GM12872 (cell line): ENCODE measurements at regions not wholly inside any gene's neighbourhood (a gene's known extent, or its start where the extent isn't known, plus 50 kb on each side); places are given as distances from the start of the nearest gene placed in this dataset.

Experiments used
- CTCF ChIP-seq: IDR thresholded peaks from 3 replicates; pipeline ENCODE4 v1.5.1; 2011; ENCODE audit warnings: low read depth, mild to moderate bottlenecking, low read length, moderate library complexity; ENCODE audit not compliant: insufficient read depth

GRCh38 chr1:30478283-30478682, 245.1 kb downstream of the MATN1 start:
- no peak for TF ChIP-seq CTCF

GRCh38 chr1:30477588-30477987, 245.8 kb downstream of the MATN1 start:
- no peak for TF ChIP-seq CTCF

- no peak for TF ChIP-seq CTCF
Observed at GRCh38 chr1:30476911-30477459, 246.4 kb downstream of the MATN1 start.

- no peak for TF ChIP-seq CTCF
Observed at GRCh38 chr1:30476476-30476875, 246.9 kb downstream of the MATN1 start.

- no peak for TF ChIP-seq CTCF
Observed at GRCh38 chr1:30475966-30476365, 247.4 kb downstream of the MATN1 start.

- no peak for TF ChIP-seq CTCF
Observed at GRCh38 chr1:30475201-30475600, 248.2 kb downstream of the MATN1 start.

- no peak for TF ChIP-seq CTCF
Observed at GRCh38 chr1:30474818-30475200, 248.6 kb downstream of the MATN1 start.
